HG03520 (cell line): ENCODE measurements at regions not wholly inside any gene's neighbourhood (a gene's known extent, or its start where the extent isn't known, plus 50 kb on each side); places are given as distances from the start of the nearest gene placed in this dataset.

Experiments used
- ATAC-seq: cut with Tn5 transposase; IDR thresholded peaks from one replicate; pipeline ENCODE4 v1.9.1; 2021; ENCODE audit warnings: mild to moderate bottlenecking, moderate library complexity; ENCODE audit not compliant: unreplicated experiment

- no peak for ATAC-seq
Measured at GRCh38 chr2:20111311-20112131, 60.1 kb upstream of the LAPTM4A start.

- no peak for ATAC-seq
Measured at GRCh38 chr2:20110876-20111275, 59.4 kb upstream of the LAPTM4A start.

GRCh38 chr2:20110383-20110782, 59.0 kb upstream of the LAPTM4A start:
- no peak for ATAC-seq

GRCh38 chr2:20108655-20109396, 57.4 kb upstream of the LAPTM4A start:
- no peak for ATAC-seq

- ATAC-seq: no peak
Measured at GRCh38 chr2:20107776-20108175, 56.3 kb upstream of the LAPTM4A start.

- no peak for ATAC-seq
Measured at GRCh38 chr2:20107352-20107751, 55.9 kb upstream of the LAPTM4A start.

GRCh38 chr2:20106746-20107145, 55.3 kb upstream of the LAPTM4A start:
- no peak for ATAC-seq

GRCh38 chr2:20104900-20105545, 53.6 kb upstream of the LAPTM4A start:
- ATAC-seq: no peak

GRCh38 chr2:20103530-20103929, 52.1 kb upstream of the LAPTM4A start:
- no peak for ATAC-seq
